HCT116 (cell line): ENCODE measurements at regions not wholly inside any gene's neighbourhood (a gene's known extent, or its start where the extent isn't known, plus 50 kb on each side); places are given as distances from the start of the nearest gene placed in this dataset.

Source experiments
- ATAC-seq: fragments of 200-7000 bp; cut with Tn5 transposase; 2 replicates; pipeline ENCODE4 v1.9.1; 2020; ENCODE audit warnings: mild to moderate bottlenecking, moderate library complexity
- BruUV-seq: library from RNA; stranded (reverse); fragments of 400-500 nt; replicated peaks from 2 replicates; lab custom pipeline; 2021; lab: Mats Ljungman, UMichigan
- CTCF ChIA-PET: fragments of 300-600 bp; sonication (Branson Sonifier 250); formaldehyde crosslinking; loops from one replicate; lab custom pipeline; 2021; ENCODE audit warnings: antibody characterized with exemption; lab: Charles Lee
- POLR2A ChIA-PET: fragments of 300-600, 350-600 bp; sonication (Branson Sonifier 250); formaldehyde crosslinking; loops from one replicate; lab custom pipeline; 2021; ENCODE audit warnings: antibody characterized with exemption; lab: Charles Lee
- RAD21 ChIA-PET, 2 experiments: fragments of 300-600 bp; sonication (Branson Sonifier 250); formaldehyde crosslinking; loops; one replicate each; lab custom pipeline; 2023; ENCODE audit warnings: low total read pairs in 2 of 2; ENCODE audit not compliant: uncharacterized antibody in 2 of 2, unreplicated experiment in 2 of 2, low non-redundant PET in 1 of 2; lab: Charles Lee
- DNase-seq: peaks from one replicate; pipeline ENCODE4 v3.0.0-alpha.2; 2010; ENCODE audit warnings: low read depth, low spot score
- H2AFZ ChIP-seq: fragments of 200-600 bp; shearing (Covaris generic), sonication (generic); 2 replicates; pipeline ENCODE4 v1.6.1; 2017; ENCODE audit warnings: low read depth, mixed run types, mixed read lengths, antibody characterized with exemption, low read length; ENCODE audit not compliant: poor library complexity, severe bottlenecking
- H3K27ac ChIP-seq: 2 replicates; pipeline ENCODE4 v1.5.1; 2012; ENCODE audit warnings: low read depth, low read length
- H3K27me3 ChIP-seq: fragments of 200-600 bp; sonication (generic); 2 replicates; pipeline ENCODE4 v1.6.1; 2016; ENCODE audit warnings: mixed run types, low read length, mixed read lengths; ENCODE audit not compliant: insufficient read depth
- H3K36me3 ChIP-seq, 2 experiments: fragments of 200-500 bp in 1 of 2; fragments of 200-600 bp in 1 of 2; sonication (Bioruptor generic) in 1 of 2; sonication (generic) in 1 of 2; 2 replicates each; pipeline versions ENCODE4 v1.5.1 to v1.6.1; 2014 to 2016; ENCODE audit warnings: low read length in 2 of 2, inconsistent platforms in 1 of 2, mixed read lengths in 1 of 2, mixed run types in 1 of 2; ENCODE audit not compliant: insufficient read depth in 2 of 2, control insufficient read depth in 1 of 2
- H3K4me1 ChIP-seq, 2 experiments: fragments of 200-600 bp in 1 of 2; sonication (generic) in 1 of 2; 2 replicates each; pipeline versions ENCODE4 v1.5.1 to v1.6.1; 2012 to 2017; ENCODE audit warnings: low read length in 2 of 2, inconsistent platforms in 1 of 2, mild to moderate bottlenecking in 1 of 2, mixed read lengths in 1 of 2, mixed run types in 1 of 2, moderate library complexity in 1 of 2; ENCODE audit not compliant: insufficient read depth in 2 of 2, control insufficient read depth in 1 of 2
- H3K4me2 ChIP-seq: fragments of 200-600 bp; sonication (generic); 2 replicates; pipeline ENCODE4 v1.6.1; 2017; ENCODE audit warnings: mixed run types, low read length, mixed read lengths
- H3K4me3 ChIP-seq, 2 experiments: fragments of 200-600 bp in 1 of 2; sonication (generic) in 1 of 2; replicated peaks in 1 of 2; 2 replicates each; pipeline ENCODE4 v1.5.1; 2011 to 2016; ENCODE audit warnings: low read length in 2 of 2, control low read depth in 1 of 2, low read depth in 1 of 2, mild to moderate bottlenecking in 1 of 2, mixed read lengths in 1 of 2, mixed run types in 1 of 2
- H3K79me2 ChIP-seq: fragments of 200-600 bp; sonication (generic); 2 replicates; pipeline ENCODE4 v1.6.1; 2017; ENCODE audit warnings: mild to moderate bottlenecking, mixed run types, low read length, moderate library complexity, mixed read lengths; ENCODE audit not compliant: insufficient read depth
- H3K9ac ChIP-seq: fragments of 200-600 bp; sonication (generic); 2 replicates; pipeline ENCODE4 v1.6.1; 2016; ENCODE audit warnings: low read length, mixed read lengths
- H3K9me2 ChIP-seq: fragments of 200-600 bp; sonication (generic), shearing (Covaris generic); 2 replicates; pipeline ENCODE4 v1.6.1; 2017; ENCODE audit warnings: mixed run types, mild to moderate bottlenecking, moderate library complexity; ENCODE audit not compliant: insufficient read depth
- H3K9me3 ChIP-seq, 2 experiments: fragments of 200-500 bp in 1 of 2; fragments of 200-600 bp in 1 of 2; sonication (Bioruptor generic) in 1 of 2; sonication (generic) in 1 of 2; 2 replicates each; pipeline ENCODE4 v1.6.1; 2014 to 2017; ENCODE audit warnings: low read length in 2 of 2, mixed read lengths in 2 of 2, inconsistent platforms in 1 of 2, low read depth in 1 of 2, mild to moderate bottlenecking in 1 of 2, mixed run types in 1 of 2, moderate library complexity in 1 of 2; ENCODE audit not compliant: control insufficient read depth in 1 of 2, insufficient read depth in 1 of 2
- H4K20me1 ChIP-seq: fragments of 200-600 bp; sonication (generic), shearing (Covaris generic); 2 replicates; pipeline ENCODE4 v1.6.1; 2017; ENCODE audit warnings: mixed run types, mild to moderate bottlenecking, moderate library complexity; ENCODE audit not compliant: insufficient read depth
- ATF3 ChIP-seq: IDR thresholded peaks from 2 replicates; pipeline ENCODE4 v1.6.1; 2012
- CEBPB ChIP-seq: IDR thresholded peaks from 2 replicates; pipeline ENCODE4 v1.6.1; 2012; ENCODE audit warnings: low read depth
- CTCF ChIP-seq, 3 experiments: fragments of 200-600 bp in 1 of 3; sonication (generic) in 1 of 3; IDR thresholded peaks in 2 of 3; conservative IDR thresholded peaks in 1 of 3; 2 replicates each; pipeline ENCODE4 v1.5.1; 2012 to 2017; ENCODE audit warnings: low read depth in 2 of 3, low read length in 2 of 3, antibody characterized with exemption in 1 of 3, borderline replicate concordance in 1 of 3, control low read depth in 1 of 3, mild to moderate bottlenecking in 1 of 3, mixed read lengths in 1 of 3, mixed run types in 1 of 3, moderate library complexity in 1 of 3; ENCODE audit not compliant: insufficient read depth in 1 of 3
- EGR1 ChIP-seq: IDR thresholded peaks from 2 replicates; pipeline ENCODE4 v1.6.1; 2012; ENCODE audit warnings: low read depth
- ELF1 ChIP-seq: IDR thresholded peaks from 2 replicates; pipeline ENCODE4 v1.6.1; 2012; ENCODE audit warnings: low read depth, borderline replicate concordance
- EZH2 ChIP-seq: fragments of 200-600 bp; sonication (generic); IDR thresholded peaks from 2 replicates; pipeline ENCODE4 v1.6.1; 2017; ENCODE audit warnings: antibody characterized with exemption, mixed run types
- EZH2phosphoT487 ChIP-seq: fragments of 200-600 bp; IDR thresholded peaks from 2 replicates; pipeline ENCODE4 v1.6.1; 2018; ENCODE audit warnings: antibody characterized with exemption, borderline replicate concordance
- FOSL1 ChIP-seq: IDR thresholded peaks from 2 replicates; pipeline ENCODE4 v1.6.1; 2012; ENCODE audit warnings: low read depth
- MAX ChIP-seq: IDR thresholded peaks from 2 replicates; pipeline ENCODE4 v1.6.1; 2012
- POLR2A ChIP-seq: IDR thresholded peaks from 2 replicates; pipeline ENCODE4 v1.7.0; 2011; ENCODE audit warnings: borderline replicate concordance; ENCODE audit not compliant: insufficient read depth, insufficient read length; ENCODE audit errors: extremely low read depth
- POLR2AphosphoS5 ChIP-seq: IDR thresholded peaks from 2 replicates; pipeline ENCODE4 v1.6.1; 2011; ENCODE audit warnings: mild to moderate bottlenecking, low read depth, low read length, moderate library complexity
- RAD21 ChIP-seq: IDR thresholded peaks from 2 replicates; pipeline ENCODE4 v1.6.1; 2012; ENCODE audit warnings: low read depth, mild to moderate bottlenecking
- REST ChIP-seq: IDR thresholded peaks from 2 replicates; pipeline ENCODE4 v1.6.1; 2012; ENCODE audit warnings: low read depth
- SIN3A ChIP-seq: IDR thresholded peaks from 2 replicates; pipeline ENCODE4 v1.6.1; 2012; ENCODE audit warnings: low read depth
- SRF ChIP-seq: IDR thresholded peaks from 2 replicates; pipeline ENCODE4 v1.6.1; 2012; ENCODE audit warnings: low read depth
- YY1 ChIP-seq: IDR thresholded peaks from 2 replicates; pipeline ENCODE4 v1.6.1; 2011; ENCODE audit warnings: low read length, low read depth, moderate library complexity, mild to moderate bottlenecking; ENCODE audit not compliant: insufficient replicate concordance; ENCODE audit errors: extremely low read depth
- intact Hi-C: fragments of 100-400 bp; cut with micrococcal nuclease; formaldehyde crosslinking; loops from 2 replicates; pipeline ENCODE4 v1.10.0; 2022

GRCh38 chr3:124263168-124263567 lies 271.2 kb upstream of the ROPN1 start:
- H3K9ac ChIP-seq, result no peak overlapping the region
- ATAC-seq, result no peak
- no peaks in the 10 kb centered on the region for H3K9me3 ChIP-seq
- BruUV-seq, result no TSS peak
- no peaks in the 10 kb centered on the region for H3K9me2 ChIP-seq
- ChIA-PET POLR2A (no interaction called here), CTCF (no interaction called here), RAD21 (no interaction called here)
- no peak overlapping the region for H2AFZ ChIP-seq
- DNase-seq, result no peak
- peaks cover 0 to 10% of the 10 kb centered on the region in 2 experiments; a peak in 2 of 4 replicates for H3K4me1 ChIP-seq
- no peak overlapping the region for H3K27ac ChIP-seq
- H3K4me2 ChIP-seq, result no peak overlapping the region
- TF ChIP-seq CTCF (IDR thresholded peaks at IDR 0.05 in 2 of 3, conservative IDR thresholded peaks at IDR 0.05 in 1 of 3; ENCODE audit: borderline replicate concordance in 1 of 3, insufficient read depth in 1 of 3, low read depth in 2 of 3, low read length in 2 of 3) (no peak), MAX (no peak), SRF (no peak), CEBPB (0 out of 2 replicates have a peak, but pooled peaks have one; percentile 25), EZH2 (no peak), SIN3A (no peak), POLR2A (no peak)
- H3K4me3 ChIP-seq, result no peak overlapping the region
- H3K36me3 ChIP-seq, result no peaks in the 10 kb centered on the region
- H4K20me1 ChIP-seq, result no peaks in the 10 kb centered on the region
- intact Hi-C loops, result no loop called here
- peaks cover 4% of the 10 kb centered on the region; the same call in 1 of the 2 replicates for H3K27me3 ChIP-seq
- no peaks in the 10 kb centered on the region for H3K79me2 ChIP-seq

GRCh38 chr3:124264346-124264745 lies 272.4 kb upstream of the ROPN1 start:
- ChIA-PET CTCF (no interaction called here), RAD21 (no interaction called here), POLR2A (no interaction called here)
- Histone ChIP-seq H3K9me3 (no peaks in the 10 kb centered on the region), H3K27me3 (peaks cover 4% of the 10 kb centered on the region; the same call in 1 of the 2 replicates), H4K20me1 (no peaks in the 10 kb centered on the region), H3K36me3 (no peaks in the 10 kb centered on the region), H2AFZ (no peak overlapping the region), H3K27ac (no peak overlapping the region), H3K4me2 (no peak overlapping the region), H3K4me1 (peaks cover 0 to 10% of the 10 kb centered on the region in 2 experiments; a peak in 2 of 4 replicates), H3K4me3 (no peak overlapping the region), H3K9me2 (no peaks in the 10 kb centered on the region), H3K9ac (no peak overlapping the region), H3K79me2 (no peaks in the 10 kb centered on the region)
- intact Hi-C loops, result no loop called here
- TF ChIP-seq CEBPB, result no peak
- TF ChIP-seq FOSL1, result no peak
- no peak for TF ChIP-seq ELF1
- TF ChIP-seq ATF3, result no peak
- no peak for TF ChIP-seq POLR2AphosphoS5
- no peak for TF ChIP-seq YY1
- no peak for TF ChIP-seq EZH2phosphoT487
- TF ChIP-seq EGR1, result no peak
- no peak for TF ChIP-seq MAX
- no peak for TF ChIP-seq RAD21
- TF ChIP-seq REST, result no peak
- no peak for DNase-seq
- no peak for ATAC-seq
- BruUV-seq, result no TSS peak
